ENCODE measurements at regions not wholly inside any gene's neighbourhood (a gene's known extent, or its start where the extent isn't known, plus 50 kb on each side); places are given as distances from the start of the nearest gene placed in this dataset.

DNA sequence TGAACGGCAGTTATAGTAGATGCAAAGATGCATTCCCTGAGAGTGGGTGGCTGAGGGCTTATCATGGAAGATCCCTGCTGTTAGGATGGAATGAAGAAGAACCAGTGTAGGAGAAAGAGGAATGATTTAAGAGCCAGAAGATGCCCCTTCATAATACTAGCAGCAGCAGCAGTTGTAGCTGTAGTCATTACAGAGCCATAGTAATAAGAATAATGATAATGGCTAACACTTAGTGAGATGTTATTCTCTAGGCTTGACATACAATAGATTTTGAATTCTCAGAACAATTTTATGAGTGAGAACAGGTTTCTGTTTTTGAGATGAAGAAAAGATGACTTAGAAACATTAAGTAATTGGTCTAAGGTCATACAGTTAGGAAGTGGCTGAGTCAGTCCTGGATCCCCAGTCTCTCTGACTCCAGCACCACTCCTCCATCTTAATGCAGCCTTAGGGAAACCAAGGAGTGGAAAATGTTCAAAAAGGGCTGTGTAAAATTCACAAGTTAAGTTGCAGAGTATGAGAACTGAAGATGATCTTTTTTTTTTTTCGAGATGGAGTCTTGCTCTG is 459.4 kb upstream of the SGCD start:
- ChIA-PET POLR2A (ENCODE audit: partially characterized antibody) (no interaction called here), CTCF (ENCODE audit: partially characterized antibody) (interaction anchor here (1.2 kb wide), 1 partner anchor 10 kb away, joined by 4 read pairs; no protein-coding TSS in a partner anchor)
- Histone ChIP-seq H3K27ac (ENCODE audit: low read depth, low read length) (no peak overlapping the region), H2BK20ac (ENCODE audit: low read length) (no peak overlapping the region), H3K4me2 (ENCODE audit: insufficient read depth in 1 of 2, low read depth in 2 of 2, low read length in 2 of 2) (no peak overlapping the region), H3K23me2 (ENCODE audit: low read depth, low read length) (no peaks in the 10 kb centered on the region), H4K8ac (ENCODE audit: extremely low read depth, insufficient read depth, low read length) (no peak overlapping the region), H3K79me2 (ENCODE audit: control insufficient read depth in 1 of 2, insufficient read depth in 2 of 2, low read length in 2 of 2) (no peaks in the 10 kb centered on the region), H3K18ac (ENCODE audit: extremely low read depth, low read length) (no peak overlapping the region), H3K4me1 (replicated peaks in 1 of 4; ENCODE audit: control insufficient read depth in 3 of 4, insufficient read depth in 4 of 4, low read length in 3 of 4) (no peaks in the 10 kb centered on the region), H3K14ac (ENCODE audit: insufficient read length) (no peak overlapping the region), H3K23ac (ENCODE audit: insufficient read length) (no peak overlapping the region), H3K79me1 (ENCODE audit: low read depth, low read length) (no peaks in the 10 kb centered on the region), H3K56ac (replicated peaks; ENCODE audit: insufficient read length, low read depth, low read length) (no peak overlapping the region), H3K9ac (replicated peaks in 1 of 4; ENCODE audit: extremely low read depth in 1 of 4, low read depth in 3 of 4, low read length in 3 of 4) (no peak overlapping the region), H3K36me3 (ENCODE audit: control insufficient read depth in 2 of 4, insufficient read depth in 4 of 4, low read length in 3 of 4) (no peaks in the 10 kb centered on the region; a peak in 1 of 8 replicates), H3K4me3 (ENCODE audit: extremely low read depth in 1 of 4, insufficient read depth in 2 of 4, low read depth in 3 of 4, low read length in 4 of 4) (no peak overlapping the region), H2BK12ac (ENCODE audit: low read depth, low read length) (no peak overlapping the region), H3K27me3 (replicated peaks in 1 of 4; ENCODE audit: control insufficient read depth in 3 of 4, extremely low read depth in 1 of 4, insufficient read depth in 3 of 4, low read length in 3 of 4) (no peaks in the 10 kb centered on the region), H3K4ac (replicated peaks; ENCODE audit: insufficient read length, low read depth, low read length) (no peak overlapping the region), H2BK15ac (ENCODE audit: low read length) (no peak overlapping the region), H2AK5ac (ENCODE audit: low read depth, low read length) (no peak overlapping the region), H4K5ac (ENCODE audit: insufficient read length, low read depth, low read length) (no peak overlapping the region), H2BK120ac (replicated peaks; ENCODE audit: low read depth, low read length) (no peak overlapping the region), H4K91ac (replicated peaks; ENCODE audit: insufficient read length, low read length) (no peak overlapping the region), H3K9me3 (ENCODE audit: insufficient read depth in 2 of 2, low read depth in 1 of 2, low read length in 1 of 2) (no peaks in the 10 kb centered on the region), H4K20me1 (replicated peaks in 1 of 2; ENCODE audit: control insufficient read depth in 1 of 2, insufficient read depth in 2 of 2, low read length in 2 of 2) (no peaks in the 10 kb centered on the region), H2BK5ac (ENCODE audit: low read depth, low read length) (no peak overlapping the region), H2AFZ (ENCODE audit: low read length) (no peak overlapping the region)
- no peak for TF ChIP-seq MAX (IDR thresholded peaks at IDR 0.05)
- no peak for TF ChIP-seq BRCA1 (IDR thresholded peaks at IDR 0.05; ENCODE audit: low read depth, low read length)
- no peak for TF ChIP-seq RBBP5 (IDR thresholded peaks at IDR 0.05; ENCODE audit: borderline replicate concordance, low read depth, low read length)
- FAIRE-seq (no peak), DNase-seq (ENCODE audit: low read depth in 1 of 2, low spot score in 2 of 2) (no peak)
- WGBS, 2 experiments (ENCODE audit: extremely low coverage in 1 of 2, insufficient coverage in 1 of 2, insufficient read length in 1 of 2, insufficient replicate concordance in 2 of 2, low coverage in 1 of 2, low lambda C conversion rate in 2 of 2, missing lambda C conversion rate in 1 of 2), result 93% methylated on average over 2 of the region's 2 CpGs; no CpG with 5 or more reads in 1 of the 2 experiments

Measured in H1 (cell line).